ENCODE measurements at regions not wholly inside any gene's neighbourhood (a gene's known extent, or its start where the extent isn't known, plus 50 kb on each side); places are given as distances from the start of the nearest gene placed in this dataset.
"Not testable (repeated sequence)": the region's sequence is repeated elsewhere in the genome, so short reads cannot be mapped to it uniquely, and the experiment has no call there.

DNA sequence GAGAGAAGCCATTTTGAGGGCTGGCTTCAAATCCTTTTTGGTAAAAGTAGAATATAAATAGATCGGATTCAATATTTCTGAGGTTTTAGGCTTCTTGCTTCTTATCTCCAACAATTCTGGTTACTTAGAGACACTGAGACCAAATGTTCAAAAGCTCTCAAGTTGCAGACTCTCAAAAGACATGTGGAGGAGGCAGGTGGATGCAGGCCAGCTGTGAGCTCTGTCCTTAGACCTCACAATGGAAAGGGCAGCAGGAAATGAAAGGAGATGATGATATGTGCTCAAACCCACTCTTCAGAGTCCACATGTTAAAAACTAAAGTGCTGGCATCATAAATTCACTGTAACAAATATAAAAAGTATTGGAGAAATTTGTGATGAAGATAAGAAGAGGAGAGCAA is 424.9 kb upstream of the ALCAM start:
- Histone ChIP-seq H3K27ac (no peak overlapping the region), H3K4me3 (ENCODE audit: low read depth, low read length) (no peak overlapping the region), H3K27me3 (ENCODE audit: insufficient read depth, low read depth, severe bottlenecking) (no peaks in the 10 kb centered on the region), H3K9me3 (ENCODE audit: severe bottlenecking) (no peaks in the 10 kb centered on the region), H3K36me3 (no peaks in the 10 kb centered on the region)
- TF ChIP-seq, protein P1, sequence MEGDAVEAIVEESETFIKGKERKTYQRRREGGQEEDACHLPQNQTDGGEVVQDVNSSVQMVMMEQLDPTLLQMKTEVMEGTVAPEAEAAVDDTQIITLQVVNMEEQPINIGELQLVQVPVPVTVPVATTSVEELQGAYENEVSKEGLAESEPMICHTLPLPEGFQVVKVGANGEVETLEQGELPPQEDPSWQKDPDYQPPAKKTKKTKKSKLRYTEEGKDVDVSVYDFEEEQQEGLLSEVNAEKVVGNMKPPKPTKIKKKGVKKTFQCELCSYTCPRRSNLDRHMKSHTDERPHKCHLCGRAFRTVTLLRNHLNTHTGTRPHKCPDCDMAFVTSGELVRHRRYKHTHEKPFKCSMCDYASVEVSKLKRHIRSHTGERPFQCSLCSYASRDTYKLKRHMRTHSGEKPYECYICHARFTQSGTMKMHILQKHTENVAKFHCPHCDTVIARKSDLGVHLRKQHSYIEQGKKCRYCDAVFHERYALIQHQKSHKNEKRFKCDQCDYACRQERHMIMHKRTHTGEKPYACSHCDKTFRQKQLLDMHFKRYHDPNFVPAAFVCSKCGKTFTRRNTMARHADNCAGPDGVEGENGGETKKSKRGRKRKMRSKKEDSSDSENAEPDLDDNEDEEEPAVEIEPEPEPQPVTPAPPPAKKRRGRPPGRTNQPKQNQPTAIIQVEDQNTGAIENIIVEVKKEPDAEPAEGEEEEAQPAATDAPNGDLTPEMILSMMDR (IDR thresholded peaks at IDR 0.05; ENCODE audit: low read depth, low read length): no peak
- no peak for DNase-seq

DNA sequence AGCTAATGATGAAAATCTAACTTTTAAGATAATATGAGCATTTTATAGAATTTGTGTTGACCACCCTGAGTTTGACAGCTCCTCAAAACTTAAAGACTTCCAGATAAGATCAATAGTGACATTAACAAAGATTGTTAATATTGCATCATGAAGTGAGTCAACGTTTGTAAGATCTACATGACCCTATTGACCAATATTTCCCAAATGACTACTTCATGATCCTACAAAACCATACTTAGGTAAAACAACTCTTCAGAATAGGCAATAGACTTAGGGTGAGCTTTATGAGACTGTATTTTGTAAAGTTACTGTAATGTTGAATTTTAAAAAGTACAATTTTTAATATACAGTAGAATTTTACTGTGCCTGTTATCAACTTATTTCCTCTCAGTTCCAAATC is 422.7 kb upstream of the ALCAM start:
- Histone ChIP-seq H3K27ac (no peak overlapping the region), H3K9me3 (ENCODE audit: severe bottlenecking) (no peaks in the 10 kb centered on the region), H3K27me3 (ENCODE audit: insufficient read depth, low read depth, severe bottlenecking) (no peaks in the 10 kb centered on the region), H3K36me3 (no peaks in the 10 kb centered on the region), H3K4me3 (ENCODE audit: low read depth, low read length) (no peak overlapping the region)
- TF ChIP-seq, protein P1 (IDR thresholded peaks at IDR 0.05; ENCODE audit: low read depth, low read length): no peak
- DNase-seq: no peak

DNA sequence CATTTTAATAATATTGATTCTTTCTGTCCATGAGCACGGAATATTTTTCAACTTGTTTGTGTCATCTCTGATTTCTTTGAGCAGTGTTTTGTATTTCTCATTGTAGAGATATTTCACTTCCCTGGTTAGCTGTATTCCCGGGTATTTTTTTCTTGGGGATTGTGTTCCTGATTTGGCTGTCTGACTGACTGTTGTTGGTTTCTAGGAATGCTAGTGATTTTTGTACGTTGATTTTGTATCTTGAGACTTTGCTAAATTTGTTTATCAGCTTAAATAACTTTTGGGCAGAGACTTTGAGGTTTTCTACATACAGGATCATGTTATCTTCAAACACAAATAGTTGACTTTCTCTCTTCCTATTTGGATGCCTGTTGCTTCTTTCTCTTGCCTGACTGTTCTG is 418.8 kb upstream of the ALCAM start:
- H3K27me3 ChIP-seq (ENCODE audit: insufficient read depth, low read depth, severe bottlenecking): no peaks in the 10 kb centered on the region
- H3K27ac ChIP-seq: no peak overlapping the region
- H3K4me3 ChIP-seq (ENCODE audit: low read depth, low read length): no peak overlapping the region
- H3K36me3 ChIP-seq: no peaks in the 10 kb centered on the region
- H3K9me3 ChIP-seq (ENCODE audit: severe bottlenecking): no peaks in the 10 kb centered on the region
- no peak for DNase-seq
- TF ChIP-seq, protein P1 (IDR thresholded peaks at IDR 0.05; ENCODE audit: low read depth, low read length): no peak

DNA sequence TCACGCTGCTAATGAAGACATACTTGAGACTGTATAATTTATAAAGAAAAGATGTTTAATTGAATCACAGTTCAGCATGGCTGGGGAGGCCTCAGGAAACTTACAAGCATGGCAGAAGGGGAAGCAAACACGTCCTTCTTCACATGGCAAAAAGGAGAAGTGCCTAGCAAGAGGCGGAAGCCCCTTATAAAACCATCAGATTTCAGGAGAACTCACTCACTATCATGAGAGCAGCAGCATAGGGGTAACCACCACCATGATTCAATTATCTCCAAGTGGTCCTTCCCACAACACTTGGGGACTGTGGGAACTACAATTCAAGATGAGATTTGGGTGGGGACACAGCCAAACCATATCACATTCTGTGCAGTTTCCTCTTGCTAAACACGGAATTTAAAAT is 416.9 kb upstream of the ALCAM start:
- DNase-seq, H3K36me3 ChIP-seq: not testable (repeated sequence)

DNA sequence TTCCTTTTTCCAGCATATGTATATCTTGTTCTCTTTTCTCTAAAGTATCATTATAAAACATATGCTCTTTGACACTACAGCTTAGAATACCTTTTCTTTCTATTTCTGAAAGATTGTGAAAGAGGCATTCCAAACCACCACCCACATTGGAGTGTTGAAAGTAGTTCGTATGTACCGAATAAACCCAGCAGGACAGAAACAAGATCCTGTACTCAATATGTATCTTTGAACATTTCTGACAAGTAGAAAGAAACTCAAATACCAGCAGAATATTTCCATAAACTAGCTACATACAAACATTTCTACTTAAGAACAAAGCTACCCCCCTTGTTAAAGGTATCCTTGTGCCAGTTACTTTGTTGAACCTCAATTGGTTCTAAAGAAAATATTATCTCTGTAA is 415.3 kb upstream of the ALCAM start:
- no peaks in the 10 kb centered on the region for H3K9me3 ChIP-seq (ENCODE audit: severe bottlenecking)
- DNase-seq: no peak
- H3K36me3 ChIP-seq: no peaks in the 10 kb centered on the region
- no peak overlapping the region for H3K4me3 ChIP-seq (ENCODE audit: low read depth, low read length)
- no peak overlapping the region for H3K27ac ChIP-seq
- no peaks in the 10 kb centered on the region for H3K27me3 ChIP-seq (ENCODE audit: insufficient read depth, low read depth, severe bottlenecking)
- TF ChIP-seq, protein P1 (IDR thresholded peaks at IDR 0.05; ENCODE audit: low read depth, low read length): no peak

More for the DNA sequence above, 416.9 kb upstream of the ALCAM start:
- H3K27me3 ChIP-seq (ENCODE audit: insufficient read depth, low read depth, severe bottlenecking); H3K4me3 ChIP-seq (ENCODE audit: low read depth, low read length); H3K27ac ChIP-seq; H3K9me3 ChIP-seq (ENCODE audit: severe bottlenecking): not testable (repeated sequence)

DNA sequence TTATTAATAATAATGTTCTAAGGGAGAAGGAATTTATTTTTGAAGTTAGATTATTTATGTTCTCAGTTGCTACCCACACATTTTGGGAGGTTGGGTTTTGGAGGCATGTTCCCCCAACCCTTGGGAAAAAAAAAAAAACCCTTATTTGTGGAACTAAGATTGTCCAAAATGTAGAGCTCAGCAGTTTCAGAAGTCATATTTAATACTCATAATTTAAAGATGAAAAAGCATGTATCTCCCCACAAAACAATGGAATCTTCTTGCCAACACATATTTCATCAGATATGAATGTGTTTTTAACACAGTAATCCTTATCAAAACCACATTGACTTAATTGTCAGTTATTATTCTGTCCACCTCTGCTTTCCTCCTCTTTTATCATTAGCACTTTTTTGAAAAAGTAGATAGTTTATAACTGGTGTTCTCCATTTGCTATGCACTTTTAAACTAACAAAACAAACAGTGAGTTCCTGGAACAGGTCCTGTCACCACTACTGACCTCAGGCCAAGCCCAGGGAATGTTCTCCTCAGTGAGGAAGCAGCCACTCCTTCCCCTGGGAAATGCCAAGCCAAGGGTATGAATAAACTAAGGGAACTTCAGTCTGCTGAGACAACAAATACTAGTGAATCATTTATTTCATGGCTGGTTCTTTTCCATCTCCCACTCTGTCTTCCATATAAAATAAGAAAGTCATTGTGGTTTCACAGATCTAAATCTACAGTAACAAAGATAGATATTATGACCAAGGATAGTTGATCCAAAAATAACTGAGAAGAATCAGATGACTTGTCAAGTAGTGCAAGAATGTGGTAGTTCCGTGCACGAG is 414.4 kb upstream of the ALCAM start:
- Histone ChIP-seq H3K36me3 (no peaks in the 10 kb centered on the region), H3K4me3 (ENCODE audit: low read depth, low read length) (no peak overlapping the region), H3K9me3 (ENCODE audit: severe bottlenecking) (no peaks in the 10 kb centered on the region), H3K27me3 (ENCODE audit: insufficient read depth, low read depth, severe bottlenecking) (no peaks in the 10 kb centered on the region), H3K27ac (no peak overlapping the region)
- DNase-seq: no peak
- TF ChIP-seq, protein P1 (IDR thresholded peaks at IDR 0.05; ENCODE audit: low read depth, low read length): no peak
